ENCODE measurements at regions not wholly inside any gene's neighbourhood (a gene's known extent, or its start where the extent isn't known, plus 50 kb on each side); places are given as distances from the start of the nearest gene placed in this dataset.

- no peak overlapping the region for H3K27ac ChIP-seq (ENCODE audit: low read depth in 2 of 2, low read length in 2 of 2)
- H3K4me3 ChIP-seq (ENCODE audit: low read length in 3 of 3) = no peak overlapping the region
- DNase-seq (no peak), FAIRE-seq (no peak)
- no peaks in the 10 kb centered on the region for H3K9me3 ChIP-seq (ENCODE audit: control insufficient read depth in 2 of 3, insufficient read depth in 1 of 3, low read length in 3 of 3)
- H3K36me3 ChIP-seq (ENCODE audit: control insufficient read depth in 2 of 3, insufficient read depth in 3 of 3, low read length in 3 of 3) = no peaks in the 10 kb centered on the region
- intact Hi-C loops (cut with DNase I) = no loop called here
- H3K9ac ChIP-seq (ENCODE audit: low read length in 3 of 3) = no peak overlapping the region
- no peaks in the 10 kb centered on the region for H3K27me3 ChIP-seq (ENCODE audit: control insufficient read depth, insufficient read depth, low read length)
- H3K4me1 ChIP-seq (ENCODE audit: control insufficient read depth in 2 of 3, insufficient read depth in 2 of 3, low read depth in 1 of 3, low read length in 3 of 3) = no peaks in the 10 kb centered on the region
- no peak for TF ChIP-seq CTCF (IDR thresholded peaks at IDR 0.05; ENCODE audit: borderline replicate concordance, extremely low read depth, insufficient read depth)
Measured at GRCh38 chr13:87280139-87280538, 391.0 kb upstream of the SLITRK5 start.

GRCh38 chr13:87287721-87288120 is 383.4 kb upstream of the SLITRK5 start:
- H3K27me3 ChIP-seq (ENCODE audit: control insufficient read depth, insufficient read depth, low read length) = no peaks in the 10 kb centered on the region
- no peaks in the 10 kb centered on the region for H3K36me3 ChIP-seq (ENCODE audit: control insufficient read depth in 2 of 3, insufficient read depth in 3 of 3, low read length in 3 of 3)
- H3K4me3 ChIP-seq (ENCODE audit: low read length in 3 of 3) = no peak overlapping the region
- no peaks in the 10 kb centered on the region for H3K4me1 ChIP-seq (ENCODE audit: control insufficient read depth in 2 of 3, insufficient read depth in 2 of 3, low read depth in 1 of 3, low read length in 3 of 3)
- no peak overlapping the region for H3K27ac ChIP-seq (ENCODE audit: low read depth in 2 of 2, low read length in 2 of 2)
- no peak for TF ChIP-seq CTCF (IDR thresholded peaks at IDR 0.05; ENCODE audit: borderline replicate concordance, extremely low read depth, insufficient read depth)
- no peak for FAIRE-seq
- intact Hi-C loops (cut with DNase I) = no loop called here
- no peaks in the 10 kb centered on the region for H3K9me3 ChIP-seq (ENCODE audit: control insufficient read depth in 2 of 3, insufficient read depth in 1 of 3, low read length in 3 of 3)
- no peak overlapping the region for H3K9ac ChIP-seq (ENCODE audit: low read length in 3 of 3)
- DNase-seq = no peak

GRCh38 chr13:87295636-87296035 is 375.5 kb upstream of the SLITRK5 start:
- H3K4me3 ChIP-seq (ENCODE audit: low read length in 3 of 3) = no peak overlapping the region
- H3K36me3 ChIP-seq (ENCODE audit: control insufficient read depth in 2 of 3, insufficient read depth in 3 of 3, low read length in 3 of 3) = no peaks in the 10 kb centered on the region
- intact Hi-C loops (cut with DNase I) = no loop called here
- FAIRE-seq (no peak), DNase-seq (no peak)
- no peaks in the 10 kb centered on the region for H3K4me1 ChIP-seq (ENCODE audit: control insufficient read depth in 2 of 3, insufficient read depth in 2 of 3, low read depth in 1 of 3, low read length in 3 of 3)
- no peaks in the 10 kb centered on the region for H3K9me3 ChIP-seq (ENCODE audit: control insufficient read depth in 2 of 3, insufficient read depth in 1 of 3, low read length in 3 of 3)
- no peak for TF ChIP-seq CTCF (IDR thresholded peaks at IDR 0.05; ENCODE audit: borderline replicate concordance, extremely low read depth, insufficient read depth)
- H3K27ac ChIP-seq (ENCODE audit: low read depth in 2 of 2, low read length in 2 of 2) = no peak overlapping the region
- no peaks in the 10 kb centered on the region for H3K27me3 ChIP-seq (ENCODE audit: control insufficient read depth, insufficient read depth, low read length)
- H3K9ac ChIP-seq (ENCODE audit: low read length in 3 of 3) = no peak overlapping the region

- Histone ChIP-seq H3K27ac (ENCODE audit: low read depth in 2 of 2, low read length in 2 of 2) (no peak overlapping the region), H3K9me3 (ENCODE audit: control insufficient read depth in 2 of 3, insufficient read depth in 1 of 3, low read length in 3 of 3) (no peaks in the 10 kb centered on the region), H3K4me1 (ENCODE audit: control insufficient read depth in 2 of 3, insufficient read depth in 2 of 3, low read depth in 1 of 3, low read length in 3 of 3) (no peaks in the 10 kb centered on the region), H3K27me3 (ENCODE audit: control insufficient read depth, insufficient read depth, low read length) (no peaks in the 10 kb centered on the region), H3K4me3 (ENCODE audit: low read length in 3 of 3) (no peak overlapping the region), H3K9ac (ENCODE audit: low read length in 3 of 3) (no peak overlapping the region), H3K36me3 (ENCODE audit: control insufficient read depth in 2 of 3, insufficient read depth in 3 of 3, low read length in 3 of 3) (no peaks in the 10 kb centered on the region)
- DNase-seq (no peak), FAIRE-seq (no peak)
- TF ChIP-seq CTCF (IDR thresholded peaks at IDR 0.05; ENCODE audit: borderline replicate concordance, extremely low read depth, insufficient read depth) = no peak
- intact Hi-C loops (cut with DNase I) = no loop called here
Measured at GRCh38 chr13:87302034-87302433, 369.1 kb upstream of the SLITRK5 start.

Measured in kidney (tissue), 13 donors.